ENCODE measurements at regions not wholly inside any gene's neighbourhood (a gene's known extent, or its start where the extent isn't known, plus 50 kb on each side); places are given as distances from the start of the nearest gene placed in this dataset.

DNA sequence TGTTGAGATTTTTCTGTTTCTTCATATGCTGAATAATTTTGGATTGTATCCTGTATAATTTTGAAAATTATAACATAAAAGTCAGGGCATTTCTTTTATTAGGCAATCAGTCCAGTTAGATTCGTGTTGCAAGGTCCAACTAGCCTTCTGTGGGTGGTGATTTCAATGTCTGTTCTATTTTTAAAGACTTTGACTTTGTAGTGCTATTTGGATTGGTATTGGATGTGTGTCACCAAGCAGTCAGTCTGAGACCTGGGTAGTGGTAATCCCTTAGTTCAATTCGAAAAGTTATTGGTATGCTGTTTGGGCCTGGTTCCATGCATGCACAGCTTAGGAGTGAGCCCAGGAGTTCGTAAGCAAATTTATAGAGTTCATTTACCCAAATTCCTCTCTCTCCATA lies 82.2 kb downstream of the EPDR1 start:
- DNase-seq (ENCODE audit: low spot score), result no peak

DNA sequence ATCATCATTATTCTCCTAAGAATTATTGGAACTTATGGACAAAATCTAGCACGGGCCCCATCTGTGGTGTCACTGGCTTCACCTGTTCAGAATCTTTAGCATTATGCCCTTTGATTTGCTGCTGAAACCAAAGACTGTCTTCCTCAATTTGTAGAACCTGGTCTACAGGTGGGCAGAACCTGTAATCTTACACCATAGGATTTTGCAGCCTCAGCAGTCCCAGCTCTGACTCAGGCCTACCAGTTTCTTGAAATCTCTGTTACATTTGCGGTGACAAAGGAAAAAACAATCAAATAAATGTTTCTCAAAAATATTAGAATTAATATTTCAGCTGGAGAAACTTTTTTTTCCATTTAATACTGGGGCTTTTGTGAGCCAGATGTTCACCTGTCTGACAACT lies 86.1 kb downstream of the EPDR1 start:
- DNase-seq (ENCODE audit: low spot score), result no peak

DNA sequence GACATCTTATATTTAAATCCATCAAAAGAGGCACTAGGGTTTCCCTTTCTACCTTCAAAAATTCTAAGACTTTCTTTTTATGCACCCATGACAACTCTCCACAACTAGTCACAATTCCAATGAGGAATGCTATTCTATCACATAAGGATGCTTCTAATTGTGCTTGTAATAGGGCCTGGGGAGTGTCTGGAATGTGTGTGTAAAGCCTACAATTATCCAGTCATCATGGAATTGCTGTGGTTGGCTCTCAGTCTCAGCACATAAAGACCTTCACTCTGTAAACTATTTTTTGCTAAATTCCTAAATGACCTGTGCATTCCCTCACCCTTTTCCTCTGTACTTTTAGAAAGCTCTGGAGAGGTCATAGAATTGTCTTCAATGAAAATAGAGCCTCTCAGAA lies 86.7 kb downstream of the EPDR1 start:
- DNase-seq (ENCODE audit: low spot score), result no peak

GRCh38 chr7:38013246-38013645 lies 92.8 kb downstream of the EPDR1 start:
- no peak for DNase-seq (ENCODE audit: low spot score)

DNA sequence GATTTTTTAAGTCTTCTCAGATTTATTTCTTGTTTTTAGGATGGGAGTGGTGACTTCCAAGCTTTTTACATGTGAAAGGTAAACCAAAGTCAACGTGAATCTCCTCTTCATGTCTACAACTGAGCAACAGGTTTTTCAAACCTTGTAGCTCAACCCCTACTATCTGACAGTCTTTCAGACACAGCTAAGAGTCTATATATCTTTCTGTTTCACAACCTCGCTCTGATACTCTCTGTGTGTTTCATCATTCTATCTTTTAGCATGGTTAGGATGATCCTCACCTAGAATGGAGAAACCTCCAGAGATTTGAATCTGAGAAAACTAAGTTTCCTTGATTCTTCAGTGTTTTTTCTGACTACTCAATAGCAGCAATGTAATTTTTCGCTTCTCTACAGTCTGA lies 96.1 kb downstream of the EPDR1 start:
- DNase-seq (ENCODE audit: low spot score), result no peak

DNA sequence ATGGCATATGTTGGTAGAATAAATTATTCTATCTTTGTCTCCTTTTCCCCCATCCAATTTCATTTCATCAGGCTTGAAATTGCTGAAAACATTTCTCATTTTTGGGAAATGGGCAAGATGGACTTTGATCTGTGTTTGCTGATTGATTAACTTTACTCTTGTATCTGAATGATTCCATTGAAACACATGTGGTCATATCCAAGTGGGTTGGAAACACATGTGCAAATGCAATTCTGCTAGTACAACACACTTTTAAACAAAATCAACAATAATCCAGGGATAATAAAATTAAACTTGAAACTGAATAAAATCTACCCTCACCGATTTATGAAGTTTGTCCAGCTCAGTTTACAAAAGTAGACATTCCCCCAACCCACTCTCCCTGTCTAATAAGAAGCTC lies 96.9 kb downstream of the EPDR1 start:
- DNase-seq (ENCODE audit: low spot score), result no peak

DNA sequence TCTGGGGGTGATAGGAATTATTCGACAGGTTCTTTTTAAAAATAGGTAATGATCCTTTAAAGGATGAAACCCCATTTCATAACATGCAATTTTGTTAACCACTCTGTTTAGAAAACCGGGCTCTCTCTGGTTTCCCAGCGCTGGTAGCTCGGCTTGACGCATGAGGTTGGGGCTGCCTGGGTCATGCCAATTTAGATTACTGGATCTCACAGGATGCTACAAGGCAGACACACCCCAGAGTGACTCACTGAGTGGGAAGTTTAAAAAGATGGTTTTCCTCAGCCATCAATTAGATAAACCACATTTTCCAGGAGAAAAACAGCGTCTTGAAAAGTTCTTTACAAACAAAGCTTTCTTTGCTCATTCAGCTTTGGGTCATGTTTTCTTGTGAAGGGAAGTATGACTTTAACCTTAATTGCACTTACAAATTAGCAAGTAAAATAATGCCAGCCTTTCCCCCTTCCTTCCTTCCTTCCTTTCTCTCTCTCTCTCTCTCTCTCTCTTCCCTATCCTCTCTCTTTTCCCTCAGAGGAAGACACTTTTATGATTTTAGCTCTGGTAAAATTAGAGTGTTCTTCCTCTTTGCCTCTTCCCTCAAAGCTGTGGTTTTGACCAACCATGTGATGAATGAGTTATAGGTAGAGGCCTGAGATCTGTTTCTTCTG lies 99.8 kb downstream of the EPDR1 start:
- DNase-seq (ENCODE audit: low spot score), result no peak

GRCh38 chr7:38021892-38022291 lies 101.5 kb downstream of the EPDR1 start:
- DNase-seq (ENCODE audit: low spot score), result no peak

DNA sequence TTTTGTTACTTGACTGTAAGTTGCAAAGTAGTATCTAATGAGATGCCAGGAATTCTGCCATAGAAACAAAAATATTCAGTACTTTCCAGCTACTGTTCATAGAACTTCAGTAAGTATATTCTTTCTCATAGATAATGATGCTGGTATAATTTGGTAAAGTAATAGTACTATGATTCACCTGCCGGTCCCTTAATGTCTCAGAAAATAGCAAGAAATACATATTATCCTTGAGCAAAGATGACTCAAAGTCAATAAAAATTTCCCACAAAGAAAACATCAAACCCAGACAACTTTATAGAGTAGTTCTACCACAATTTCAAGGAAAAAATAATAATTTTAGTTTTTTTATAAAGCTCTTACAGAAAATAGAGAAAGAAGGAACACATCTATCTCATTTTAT lies 105.4 kb downstream of the EPDR1 start:
- no peak for DNase-seq (ENCODE audit: low spot score)

- no peak for DNase-seq (ENCODE audit: low spot score)
Measured at GRCh38 chr7:38027884-38028455, 107.5 kb downstream of the EPDR1 start.

DNA sequence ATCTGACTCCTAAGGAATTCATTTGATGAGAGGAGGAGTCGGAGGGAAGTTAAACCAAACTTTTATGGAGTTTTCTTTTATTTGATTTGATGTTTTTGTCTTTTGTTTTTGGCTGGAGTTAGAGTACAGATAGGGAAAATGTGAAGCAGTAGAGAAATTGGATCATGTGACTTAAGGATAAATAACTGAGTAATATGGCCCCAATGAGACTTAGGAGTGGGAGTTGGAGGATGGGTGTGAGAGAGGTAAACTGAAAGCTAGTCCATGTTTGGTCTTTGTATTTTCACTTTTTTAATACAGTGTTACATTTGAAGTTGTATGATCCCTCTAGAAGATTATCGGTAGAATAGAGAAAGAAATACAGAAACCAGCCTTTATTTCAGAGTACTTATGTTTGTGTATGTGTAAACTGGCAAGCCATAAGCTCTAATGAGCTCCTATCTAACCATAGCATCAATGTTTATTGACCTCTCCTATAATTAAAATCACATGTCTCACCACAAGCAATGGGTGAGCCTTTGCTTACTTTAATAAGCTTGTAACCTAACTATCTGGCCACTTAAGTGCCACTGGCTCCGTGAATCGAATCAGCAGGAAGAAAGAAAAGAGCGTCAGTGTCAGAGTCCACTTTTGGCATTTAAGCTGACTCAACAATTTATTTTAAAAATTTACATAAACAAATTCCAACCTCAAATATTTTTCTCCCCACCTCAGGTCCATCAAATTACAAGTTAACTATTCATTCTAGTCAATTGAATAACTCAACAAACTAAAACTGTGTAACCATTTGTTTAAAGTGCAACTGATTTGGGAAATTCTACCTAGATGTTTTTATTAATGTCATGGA lies 113.8 kb downstream of the EPDR1 start:
- DNase-seq (ENCODE audit: low spot score), result no peak

- DNase-seq (ENCODE audit: low spot score), result no peak
Measured at GRCh38 chr7:38040831-38041230, 120.4 kb downstream of the EPDR1 start.

DNA sequence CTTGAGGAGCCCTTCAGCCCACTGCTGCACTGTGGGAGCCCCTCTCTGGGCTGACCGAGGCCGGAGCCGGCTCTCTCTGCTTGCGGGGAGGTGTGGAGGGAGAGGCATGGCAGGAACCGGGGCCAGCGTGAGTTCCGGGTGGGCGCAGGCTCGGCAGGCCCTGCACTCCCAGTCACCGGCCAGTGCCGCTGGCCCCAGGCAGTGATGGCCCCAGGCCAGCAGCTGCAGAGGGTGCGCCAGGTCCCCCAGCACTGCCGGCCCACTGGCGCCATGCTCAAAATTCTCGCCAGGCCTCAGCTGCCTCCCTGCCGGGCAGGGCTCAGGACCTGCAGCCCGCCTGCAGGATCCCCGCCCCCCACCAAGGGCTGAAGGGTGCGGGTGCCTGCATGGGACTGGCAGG lies 128.4 kb upstream of the STARD3NL start:
- DNase-seq (ENCODE audit: low spot score), result no peak

DNA sequence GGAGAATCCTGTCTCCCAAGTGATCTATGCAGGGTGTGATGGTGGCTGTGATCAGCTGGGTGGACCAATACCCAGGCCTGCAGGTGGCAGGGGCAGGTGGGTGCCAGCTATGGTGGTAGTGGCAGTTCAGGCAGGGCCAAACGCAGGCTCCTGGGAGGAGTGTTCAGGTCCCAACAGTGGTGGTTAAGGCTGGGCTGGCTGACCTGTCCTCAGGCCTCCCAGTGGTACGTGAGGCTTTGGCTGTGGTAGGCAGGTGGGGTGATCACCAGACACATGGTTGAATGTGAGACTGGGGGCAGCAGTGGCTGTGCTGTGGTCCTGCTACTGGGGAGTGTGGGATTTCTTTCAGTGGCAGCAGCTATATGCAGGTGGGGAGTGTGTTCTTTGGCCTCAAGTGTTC lies 126.7 kb upstream of the STARD3NL start:
- no peak for DNase-seq (ENCODE audit: low spot score)

- DNase-seq (ENCODE audit: low spot score), result no peak
Measured at GRCh38 chr7:38051786-38052185, 126.3 kb upstream of the STARD3NL start.

- no peak for DNase-seq (ENCODE audit: low spot score)
Measured at GRCh38 chr7:38052786-38053185, 125.3 kb upstream of the STARD3NL start.

GRCh38 chr7:38054199-38054598 lies 123.8 kb upstream of the STARD3NL start:
- no peak for DNase-seq (ENCODE audit: low spot score)

- DNase-seq (ENCODE audit: low spot score), result no peak
Measured at GRCh38 chr7:38057829-38058228, 120.2 kb upstream of the STARD3NL start.

DNA sequence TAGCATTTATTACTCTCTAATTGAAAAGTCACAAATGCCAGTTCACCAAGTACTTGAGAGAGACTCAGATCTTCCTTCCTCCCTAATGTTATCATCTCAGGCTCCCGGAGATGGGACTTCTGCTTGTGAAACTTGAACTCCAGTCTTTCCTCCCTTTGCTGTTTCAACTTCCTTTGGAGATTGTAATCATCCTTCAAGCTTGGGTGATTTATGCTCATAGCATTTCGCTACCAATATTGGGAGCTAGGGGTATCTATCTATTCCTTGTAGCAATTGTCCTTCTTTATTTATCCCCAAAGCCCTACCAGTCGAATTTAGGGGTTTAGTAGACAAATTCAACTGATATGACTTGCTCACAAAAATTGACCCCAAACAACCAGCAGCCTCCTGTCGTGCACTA lies 117.9 kb upstream of the STARD3NL start:
- DNase-seq (ENCODE audit: low spot score), result no peak

- no peak for DNase-seq (ENCODE audit: low spot score)
Measured at GRCh38 chr7:38060637-38061036, 117.4 kb upstream of the STARD3NL start.

GRCh38 chr7:38066391-38066790 lies 111.7 kb upstream of the STARD3NL start:
- DNase-seq (ENCODE audit: low spot score), result no peak

GRCh38 chr7:38068461-38068860 lies 109.6 kb upstream of the STARD3NL start:
- no peak for DNase-seq (ENCODE audit: low spot score)

DNA sequence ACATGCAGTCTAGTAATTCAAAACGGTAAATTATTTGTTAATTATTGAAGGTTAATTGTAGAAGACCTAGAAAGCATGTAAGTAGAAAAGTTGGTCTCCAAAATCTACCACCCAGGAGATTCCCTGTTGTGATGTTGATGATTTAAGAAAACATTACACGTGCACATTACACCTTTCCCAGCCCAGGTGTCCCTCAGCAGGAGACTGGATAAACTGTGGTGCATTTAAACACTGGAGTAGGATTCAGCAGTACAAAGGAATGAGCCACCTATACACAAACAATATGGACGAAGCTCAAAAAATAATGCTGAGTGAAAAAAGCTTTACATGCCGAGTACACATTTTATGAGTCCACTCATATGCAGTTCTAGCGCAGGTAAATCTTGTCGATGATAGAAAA lies 109.0 kb upstream of the STARD3NL start:
- no peak for DNase-seq (ENCODE audit: low spot score)

Measured in putamen (tissue), 1 donor.